ENCODE measurements at regions not wholly inside any gene's neighbourhood (a gene's known extent, or its start where the extent isn't known, plus 50 kb on each side); places are given as distances from the start of the nearest gene placed in this dataset.
"Not testable (repeated sequence)": the region's sequence is repeated elsewhere in the genome, so short reads cannot be mapped to it uniquely, and the experiment has no call there.

GRCh38 chr6:58008001-58008335, 690.5 kb downstream of the PRIM2 start:
- ATAC-seq: not testable (repeated sequence)

- not testable (repeated sequence) for ATAC-seq
These were observed 694.6 kb downstream of the PRIM2 start for GRCh38 chr6:58011954-58012600.

GRCh38 chr6:58016614-58017013, 699.2 kb downstream of the PRIM2 start:
- ATAC-seq: not testable (repeated sequence)

GRCh38 chr6:58028188-58028587, 710.8 kb downstream of the PRIM2 start:
- not testable (repeated sequence) for ATAC-seq

GRCh38 chr6:58038213-58038612, 720.8 kb downstream of the PRIM2 start:
- ATAC-seq: not testable (repeated sequence)

GRCh38 chr6:58046584-58046983, 729.2 kb downstream of the PRIM2 start:
- not testable (repeated sequence) for ATAC-seq

GRCh38 chr6:58047389-58047788, 730.0 kb downstream of the PRIM2 start:
- ATAC-seq: not testable (repeated sequence)

- ATAC-seq: peak; percentile 39; the same call in 1 of the 3 replicates
These were observed 730.4 kb downstream of the PRIM2 start for GRCh38 chr6:58047865-58048264.

- not testable (repeated sequence) for ATAC-seq
These were observed 738.2 kb downstream of the PRIM2 start for GRCh38 chr6:58055465-58056176.

GRCh38 chr6:58059701-58060100, 742.3 kb downstream of the PRIM2 start:
- not testable (repeated sequence) for ATAC-seq

- not testable (repeated sequence) for ATAC-seq
These were observed 746.1 kb downstream of the PRIM2 start for GRCh38 chr6:58063542-58063941.

- not testable (repeated sequence) for ATAC-seq
These were observed 750.6 kb downstream of the PRIM2 start for GRCh38 chr6:58067867-58068548.

- ATAC-seq: no peak
- TF ChIP-seq TSHZ2 (CRISPR knock-in tag; IDR thresholded peaks at IDR 0.05): no peak
- no peak for TF ChIP-seq GLIS3 (CRISPR knock-in tag; IDR thresholded peaks at IDR 0.05)
- no peak for TF ChIP-seq PPARA (CRISPR knock-in tag; IDR thresholded peaks at IDR 0.05; ENCODE audit: borderline replicate concordance)
- TF ChIP-seq POU6F1 (CRISPR knock-in tag; IDR thresholded peaks at IDR 0.05; ENCODE audit: borderline replicate concordance, low read depth): no peak
- no peak for TF ChIP-seq ZFP3 (CRISPR knock-in tag; IDR thresholded peaks at IDR 0.05)
- TF ChIP-seq PATZ1 (CRISPR knock-in tag; IDR thresholded peaks at IDR 0.05; ENCODE audit: borderline replicate concordance): no peak
- no peak for TF ChIP-seq OSR1 (CRISPR knock-in tag; IDR thresholded peaks at IDR 0.05)
- TF ChIP-seq TCF4 (CRISPR knock-in tag; IDR thresholded peaks at IDR 0.05; ENCODE audit: borderline replicate concordance): no peak
- no peak for TF ChIP-seq CREB5 (CRISPR knock-in tag; IDR thresholded peaks at IDR 0.05; ENCODE audit: low read depth)
These were observed 755.8 kb downstream of the PRIM2 start for GRCh38 chr6:58073263-58073662.

GRCh38 chr6:58090067-58090466, 772.6 kb downstream of the PRIM2 start:
- not testable (repeated sequence) for ATAC-seq

Data from SK-N-SH treated with all-trans-retinoic acid at 6 μM for 48 hours (cell line).